ENCODE measurements at regions not wholly inside any gene's neighbourhood (a gene's known extent, or its start where the extent isn't known, plus 50 kb on each side); places are given as distances from the start of the nearest gene placed in this dataset.

GRCh38 chr7:52897288-52897687 is 138.1 kb upstream of the POM121L12 start:
- Histone ChIP-seq H3K4me3 (ENCODE audit: low read depth, low read length) (no peak overlapping the region), H3K36me3 (replicated peaks) (no peaks in the 10 kb centered on the region), H3K27ac (no peak overlapping the region), H3K27me3 (replicated peaks) (no peaks in the 10 kb centered on the region)
- in situ Hi-C loops (cut with HindIII; ENCODE audit: low pct_ligation_motif_present, low sequenced_read_pairs), result no loop called here
- no peak for DNase-seq
- no peak for TF ChIP-seq CTCF (IDR thresholded peaks at IDR 0.05; ENCODE audit: low read depth, low read length, missing control alignments)

GRCh38 chr7:52877240-52877639 is 158.2 kb upstream of the POM121L12 start:
- Histone ChIP-seq H3K36me3 (replicated peaks) (no peaks in the 10 kb centered on the region), H3K27me3 (replicated peaks) (no peaks in the 10 kb centered on the region), H3K27ac (no peak overlapping the region), H3K4me3 (ENCODE audit: low read depth, low read length) (no peak overlapping the region)
- no peak for TF ChIP-seq CTCF (IDR thresholded peaks at IDR 0.05; ENCODE audit: low read depth, low read length, missing control alignments)
- no peak for DNase-seq
- in situ Hi-C loops (cut with HindIII; ENCODE audit: low pct_ligation_motif_present, low sequenced_read_pairs), result no loop called here

- TF ChIP-seq CTCF (IDR thresholded peaks at IDR 0.05; ENCODE audit: low read depth, low read length, missing control alignments), result no peak
- Histone ChIP-seq H3K4me3 (ENCODE audit: low read depth, low read length) (no peak overlapping the region), H3K27me3 (replicated peaks) (no peaks in the 10 kb centered on the region), H3K36me3 (replicated peaks) (no peaks in the 10 kb centered on the region), H3K27ac (no peak overlapping the region)
- in situ Hi-C loops (cut with HindIII; ENCODE audit: low pct_ligation_motif_present, low sequenced_read_pairs), result no loop called here
- DNase-seq, result no peak
Observed at GRCh38 chr7:52876402-52876801, 159.0 kb upstream of the POM121L12 start.

GRCh38 chr7:52863652-52864051 is 171.8 kb upstream of the POM121L12 start:
- no peak for DNase-seq
- H3K4me3 ChIP-seq (ENCODE audit: low read depth, low read length), result no peak overlapping the region
- H3K36me3 ChIP-seq (replicated peaks), result no peaks in the 10 kb centered on the region
- H3K27ac ChIP-seq, result no peak overlapping the region
- TF ChIP-seq CTCF (IDR thresholded peaks at IDR 0.05; ENCODE audit: low read depth, low read length, missing control alignments), result no peak
- no peaks in the 10 kb centered on the region for H3K27me3 ChIP-seq (replicated peaks)
- in situ Hi-C loops (cut with HindIII; ENCODE audit: low pct_ligation_motif_present, low sequenced_read_pairs), result no loop called here

GRCh38 chr7:52862321-52862720 is 173.1 kb upstream of the POM121L12 start:
- DNase-seq, result no peak
- in situ Hi-C loops (cut with HindIII; ENCODE audit: low pct_ligation_motif_present, low sequenced_read_pairs), result no loop called here

More at GRCh38 chr7:52862321-52862720, 173.1 kb upstream of the POM121L12 start:
- Histone ChIP-seq H3K4me3 (ENCODE audit: low read depth, low read length) (no peak overlapping the region), H3K36me3 (replicated peaks) (no peaks in the 10 kb centered on the region), H3K27me3 (replicated peaks) (no peaks in the 10 kb centered on the region), H3K27ac (no peak overlapping the region)
- no peak for TF ChIP-seq CTCF (IDR thresholded peaks at IDR 0.05; ENCODE audit: low read depth, low read length, missing control alignments)

Data from brain microvascular endothelial cell (primary cell).